Naive thymus-derived CD4-positive, alpha-beta T cell (primary cell): ENCODE measurements at regions not wholly inside any gene's neighbourhood (a gene's known extent, or its start where the extent isn't known, plus 50 kb on each side); places are given as distances from the start of the nearest gene placed in this dataset.

Source experiments
- ATAC-seq: fragments of 150-1000 bp; cut with Tn5 transposase; 2 replicates; pipeline ENCODE4 v1.10.0; 2021; ENCODE audit warnings: mild to moderate bottlenecking, moderate library complexity
- CTCF ChIA-PET: fragments of 350-600 bp; sonication (Branson Sonifier 250); formaldehyde crosslinking; loops from one replicate; lab custom pipeline; 2021; ENCODE audit warnings: antibody characterized with exemption; lab: Charles Lee
- POLR2A ChIA-PET: fragments of 350-600 bp; sonication (Branson Sonifier 250); formaldehyde crosslinking; loops from one replicate; lab custom pipeline; 2021; ENCODE audit warnings: antibody characterized with exemption, inconsistent platforms; lab: Charles Lee
- DNase-seq, 9 donors: peaks; one replicate each; pipeline versions ENCODE4 v3.0.0 to v3.0.0-alpha.2; 2020 to 2022; ENCODE audit warnings: mixed read lengths in 1 of 9
- H3K27ac ChIP-seq: one replicate; pipeline ENCODE4 v1.7.0; 2013; ENCODE audit warnings: mild to moderate bottlenecking, low read depth, low read length, moderate library complexity
- H3K27me3 ChIP-seq, 2 donors: one replicate each; pipeline ENCODE4 v1.7.0; 2013; ENCODE audit warnings: low read length in 2 of 2, mild to moderate bottlenecking in 2 of 2, moderate library complexity in 2 of 2; ENCODE audit not compliant: control insufficient read depth in 2 of 2, insufficient read depth in 2 of 2
- H3K36me3 ChIP-seq, 3 experiments: 1 replicate in 2 of 3; 2 replicates in 1 of 3; pipeline ENCODE4 v1.7.0; 2013; ENCODE audit warnings: low read length in 3 of 3, mild to moderate bottlenecking in 3 of 3, moderate library complexity in 1 of 3; ENCODE audit not compliant: insufficient read depth in 3 of 3, control insufficient read depth in 2 of 3
- H3K4me1 ChIP-seq, 2 donors: one replicate each; pipeline ENCODE4 v1.7.0; 2013; ENCODE audit warnings: low read length in 2 of 2, mild to moderate bottlenecking in 2 of 2, moderate library complexity in 1 of 2; ENCODE audit not compliant: control insufficient read depth in 2 of 2, insufficient read depth in 2 of 2
- H3K4me3 ChIP-seq: 2 replicates; pipeline ENCODE4 v1.7.0; 2013; ENCODE audit warnings: mild to moderate bottlenecking, low read length
- H3K9me3 ChIP-seq, 3 experiments: 1 replicate in 2 of 3; 2 replicates in 1 of 3; pipeline ENCODE4 v1.7.0; 2013; ENCODE audit warnings: low read length in 3 of 3; ENCODE audit not compliant: control insufficient read depth in 2 of 3
- H3K27ac Mint-ChIP-seq, 9 donors: one replicate each; pipeline ENCODE4 v1.8.0; 2020 to 2022; ENCODE audit warnings: mixed read lengths in 9 of 9, mild to moderate bottlenecking in 8 of 9, moderate library complexity in 5 of 9, inconsistent platforms in 2 of 9
- H3K27me3 Mint-ChIP-seq, 5 donors: one replicate each; pipeline ENCODE4 v1.8.0; 2021 to 2022; ENCODE audit warnings: mixed read lengths in 5 of 5, mild to moderate bottlenecking in 1 of 5
- H3K36me3 Mint-ChIP-seq, 5 donors: one replicate each; pipeline ENCODE4 v1.8.0; 2020 to 2022; ENCODE audit warnings: mixed read lengths in 5 of 5, mild to moderate bottlenecking in 3 of 5, inconsistent platforms in 1 of 5
- H3K4me1 Mint-ChIP-seq, 7 donors: one replicate each; pipeline ENCODE4 v1.8.0; 2020 to 2022; ENCODE audit warnings: mixed read lengths in 7 of 7, mild to moderate bottlenecking in 3 of 7, inconsistent platforms in 1 of 7
- H3K4me3 Mint-ChIP-seq, 10 donors: one replicate each; pipeline ENCODE4 v1.8.0; 2020 to 2022; ENCODE audit warnings: mild to moderate bottlenecking in 10 of 10, mixed read lengths in 10 of 10, moderate library complexity in 6 of 10, inconsistent platforms in 2 of 10
- H3K9me3 Mint-ChIP-seq, 11 donors: one replicate each; pipeline ENCODE4 v1.8.0; 2020 to 2022; ENCODE audit warnings: mixed read lengths in 11 of 11, mild to moderate bottlenecking in 4 of 11, inconsistent platforms in 1 of 11, moderate library complexity in 1 of 11
- intact Hi-C, 2 donors: fragments of 100-400 bp; cut with micrococcal nuclease; formaldehyde crosslinking; loops; one replicate each; pipeline ENCODE4 v1.15.1; 2023

DNA sequence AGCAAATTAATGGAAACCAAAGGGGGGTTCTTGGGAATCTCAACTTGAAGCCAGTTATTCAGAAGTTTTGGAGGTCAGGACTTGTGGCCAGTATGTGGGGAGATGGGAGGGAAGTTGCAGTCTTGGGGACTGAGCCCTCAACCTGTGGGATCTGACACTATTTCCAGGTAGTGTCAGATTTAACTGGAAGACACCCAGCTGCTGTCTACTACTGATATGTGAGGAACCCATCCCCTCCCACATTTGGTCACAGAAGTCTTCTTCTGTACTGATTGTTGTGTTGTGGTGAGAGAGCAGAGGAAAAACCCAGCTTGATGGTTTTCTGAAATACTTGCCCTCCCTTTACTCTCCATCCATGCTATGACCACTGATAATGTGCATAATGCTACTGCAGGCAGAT is 134.0 kb downstream of the QRSL1 start:
- peaks cover 0 to 12% (median 8%) of the 10 kb centered on the region in 5 donors for H3K27me3 Mint-ChIP-seq
- POLR2A ChIA-PET, result no interaction called here

DNA sequence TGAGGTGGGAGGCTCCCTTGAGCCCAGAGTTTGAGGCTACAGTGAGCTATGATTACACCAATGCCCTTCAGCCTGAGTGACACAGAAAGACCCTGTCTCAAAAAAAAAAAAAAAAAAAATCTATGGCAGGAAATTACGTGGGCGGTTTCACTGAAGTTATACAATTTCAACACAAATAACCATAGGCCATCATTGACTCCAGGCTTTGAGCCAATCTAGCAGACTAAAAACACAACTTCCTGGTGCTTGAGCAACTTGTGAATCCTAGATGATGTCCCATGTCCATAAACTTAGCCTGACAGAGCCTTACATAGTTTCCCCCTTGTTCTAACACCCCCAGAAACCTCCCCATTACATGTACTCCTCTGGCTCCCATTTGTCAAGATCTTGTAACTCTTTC is 131.8 kb downstream of the QRSL1 start:
- ChIA-PET CTCF (no interaction called here), POLR2A (no interaction called here)
- no peaks in the 10 kb centered on the region for H3K27me3 ChIP-seq
- no peak overlapping the region for H3K4me3 Mint-ChIP-seq
- H3K27me3 Mint-ChIP-seq, result peaks cover 0 to 12% (median 4%) of the 10 kb centered on the region in 5 donors
- H3K36me3 ChIP-seq, result no peaks in the 10 kb centered on the region
- H3K4me1 Mint-ChIP-seq, result peaks cover 0 to 2% (median 0%) of the 10 kb centered on the region in 7 donors
- no peak overlapping the region for H3K4me3 ChIP-seq
- H3K36me3 Mint-ChIP-seq, result peaks cover 0 to 4% (median 0%) of the 10 kb centered on the region in 5 donors
- H3K27ac Mint-ChIP-seq, result no peak overlapping the region
- ATAC-seq (no peak), DNase-seq (no peak)
- peaks cover 3 to 36% (median 7%) of the 10 kb centered on the region in 11 donors for H3K9me3 Mint-ChIP-seq
- no peaks in the 10 kb centered on the region for H3K9me3 ChIP-seq
- no peaks in the 10 kb centered on the region for H3K4me1 ChIP-seq
- intact Hi-C loops, result no loop called here
- no peak overlapping the region for H3K27ac ChIP-seq

More for the DNA sequence above, 134.0 kb downstream of the QRSL1 start:
- no peaks in the 10 kb centered on the region for H3K4me1 ChIP-seq
- Mint-ChIP-seq H3K4me3 (no peak overlapping the region), H3K4me1 (no peaks in the 10 kb centered on the region), H3K36me3 (peaks cover 0 to 4% (median 0%) of the 10 kb centered on the region in 5 donors), H3K9me3 (peaks cover 3 to 42% (median 7%) of the 10 kb centered on the region in 11 donors), H3K27ac (no peak overlapping the region)
- H3K27ac ChIP-seq, result no peak overlapping the region
- CTCF ChIA-PET, result no interaction called here
- no peak for DNase-seq
- H3K27me3 ChIP-seq, result no peaks in the 10 kb centered on the region
- no peaks in the 10 kb centered on the region for H3K9me3 ChIP-seq
- intact Hi-C loops, result no loop called here
- ATAC-seq, result no peak
- no peaks in the 10 kb centered on the region for H3K36me3 ChIP-seq
- H3K4me3 ChIP-seq, result no peak overlapping the region

DNA sequence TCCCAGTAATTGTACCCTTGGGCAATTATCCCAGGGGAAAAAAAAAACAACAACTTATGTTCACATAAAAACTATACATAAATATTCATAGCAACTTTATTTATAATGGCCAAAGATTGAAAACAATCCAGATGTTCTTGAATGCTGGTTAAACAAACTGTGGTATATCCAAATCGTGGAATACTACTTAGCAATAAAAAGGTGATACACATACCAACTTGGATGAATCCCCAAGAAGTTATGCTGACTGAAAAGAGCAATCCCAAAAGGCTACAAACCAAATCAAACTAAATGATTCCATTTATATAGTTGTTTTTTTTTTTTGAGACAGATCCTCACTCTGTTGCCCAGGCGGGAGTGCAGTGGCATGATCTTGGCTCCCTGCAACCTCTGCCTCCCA is 129.7 kb downstream of the QRSL1 start:
- Histone ChIP-seq H3K36me3 (no peaks in the 10 kb centered on the region), H3K27ac (no peak overlapping the region), H3K4me1 (no peaks in the 10 kb centered on the region), H3K27me3 (no peaks in the 10 kb centered on the region), H3K9me3 (no peaks in the 10 kb centered on the region), H3K4me3 (no peak overlapping the region)
- DNase-seq (no peak), ATAC-seq (no peak)
- intact Hi-C loops, result no loop called here
- CTCF ChIA-PET, result no interaction called here
- POLR2A ChIA-PET, result no interaction called here
- H3K36me3 Mint-ChIP-seq, result peaks cover 0 to 4% (median 0%) of the 10 kb centered on the region in 5 donors
- peaks cover 0 to 2% (median 0%) of the 10 kb centered on the region in 7 donors for H3K4me1 Mint-ChIP-seq
- H3K27me3 Mint-ChIP-seq, result peaks cover 0 to 12% (median 6%) of the 10 kb centered on the region in 5 donors
- H3K9me3 Mint-ChIP-seq, result peaks cover 3 to 36% (median 7%) of the 10 kb centered on the region in 11 donors
- no peak overlapping the region for H3K27ac Mint-ChIP-seq
- H3K4me3 Mint-ChIP-seq, result no peak overlapping the region

DNA sequence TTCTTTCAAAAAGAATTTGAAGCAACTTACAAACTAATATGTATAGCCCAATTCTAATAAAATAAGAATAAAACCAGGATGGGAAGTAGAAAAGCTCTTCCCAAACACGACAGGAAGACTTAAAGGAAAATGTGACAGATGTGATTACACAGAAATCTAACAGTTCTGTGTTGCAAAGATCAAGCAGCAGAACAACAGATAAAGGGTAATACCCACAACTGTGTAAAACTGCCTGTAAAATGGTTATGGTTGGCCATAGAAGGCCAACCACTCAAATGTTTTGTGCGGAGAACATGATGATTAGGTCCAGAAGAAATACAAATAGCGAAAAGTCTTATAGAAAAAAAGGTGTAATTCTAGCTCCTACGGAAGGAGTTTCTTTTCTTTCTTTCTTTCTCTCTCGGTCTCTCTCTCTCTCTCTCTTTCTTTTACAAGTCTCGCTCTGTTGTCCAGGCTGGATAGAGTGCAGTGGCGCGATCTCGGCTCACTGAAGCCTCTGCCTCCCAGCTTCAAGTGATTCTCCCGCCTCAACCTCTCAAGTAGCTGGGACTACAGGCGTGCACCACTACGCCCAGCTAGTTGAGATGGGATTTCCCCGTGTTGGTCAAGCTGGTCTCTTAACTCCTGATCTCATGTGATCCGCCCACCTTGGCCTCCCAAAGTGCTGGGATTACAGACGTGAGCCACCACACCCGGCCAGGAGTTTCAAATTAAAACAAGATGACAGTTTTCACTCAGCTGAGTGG is 128.5 kb downstream of the QRSL1 start:
- Histone ChIP-seq H3K27ac (no peak overlapping the region), H3K36me3 (no peaks in the 10 kb centered on the region), H3K4me3 (no peak overlapping the region), H3K27me3 (no peaks in the 10 kb centered on the region), H3K4me1 (no peaks in the 10 kb centered on the region), H3K9me3 (no peaks in the 10 kb centered on the region)
- ChIA-PET CTCF (no interaction called here), POLR2A (no interaction called here)
- Mint-ChIP-seq H3K27ac (no peak overlapping the region), H3K4me3 (no peak overlapping the region), H3K9me3 (peaks cover 3 to 36% (median 7%) of the 10 kb centered on the region in 11 donors), H3K27me3 (peaks cover 3 to 17% (median 6%) of the 10 kb centered on the region in 5 donors), H3K4me1 (peaks cover 0 to 2% (median 0%) of the 10 kb centered on the region in 7 donors), H3K36me3 (peaks cover 0 to 4% (median 0%) of the 10 kb centered on the region in 5 donors)
- ATAC-seq (no peak), DNase-seq (no peak)
- intact Hi-C loops, result no loop called here

DNA sequence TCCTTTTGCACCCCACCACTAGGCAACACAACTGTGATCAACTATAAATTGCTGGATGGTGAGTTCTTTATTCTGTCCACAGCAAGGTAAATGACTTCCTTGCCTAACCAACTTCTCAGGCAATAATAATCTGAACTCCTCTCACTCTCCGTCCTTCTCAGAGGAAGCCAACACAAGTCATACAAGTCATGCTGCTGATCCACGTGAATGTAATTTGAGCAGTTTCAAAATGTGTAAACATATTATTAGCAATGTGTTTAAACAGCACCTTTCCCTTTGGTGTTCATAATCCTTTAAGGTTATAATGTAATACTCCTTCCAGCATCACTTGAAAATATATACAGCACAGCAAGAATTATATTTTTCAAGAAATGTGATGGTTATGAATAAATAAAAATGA is 127.9 kb downstream of the QRSL1 start:
- Histone ChIP-seq H3K27ac (no peak overlapping the region), H3K27me3 (no peaks in the 10 kb centered on the region), H3K4me1 (no peaks in the 10 kb centered on the region), H3K36me3 (no peaks in the 10 kb centered on the region), H3K9me3 (no peaks in the 10 kb centered on the region), H3K4me3 (no peak overlapping the region)
- Mint-ChIP-seq H3K27me3 (peaks cover 4 to 19% (median 6%) of the 10 kb centered on the region in 5 donors), H3K27ac (no peak overlapping the region), H3K4me3 (no peak overlapping the region), H3K36me3 (peaks cover 0 to 4% (median 0%) of the 10 kb centered on the region in 5 donors), H3K4me1 (peaks cover 0 to 2% (median 0%) of the 10 kb centered on the region in 7 donors), H3K9me3 (peaks cover 0 to 31% (median 7%) of the 10 kb centered on the region in 11 donors)
- CTCF ChIA-PET, result no interaction called here
- DNase-seq (no peak), ATAC-seq (no peak)
- POLR2A ChIA-PET, result no interaction called here
- intact Hi-C loops, result no loop called here

DNA sequence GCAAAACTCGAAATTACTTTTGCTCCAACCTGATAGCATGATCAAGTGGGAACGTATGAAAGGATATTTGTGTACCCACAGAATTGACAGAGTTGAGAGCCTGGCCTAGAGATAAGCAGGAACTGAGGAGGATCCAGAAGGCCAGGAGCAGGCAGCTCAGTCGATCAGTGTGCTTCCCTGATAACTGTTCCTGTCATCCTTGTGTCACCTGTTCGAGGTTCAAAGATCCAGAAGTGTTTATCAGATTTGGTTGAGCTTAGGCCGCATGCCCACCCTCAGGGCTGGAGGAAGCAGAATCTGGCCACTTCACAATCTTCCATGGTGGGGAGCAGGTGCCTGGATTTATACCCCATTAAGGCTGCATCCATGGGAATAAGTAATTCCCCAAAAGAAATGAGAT is 124.8 kb downstream of the QRSL1 start:
- CTCF ChIA-PET, result no interaction called here
- DNase-seq (no peak), ATAC-seq (no peak)
- Mint-ChIP-seq H3K27me3 (peaks cover 0 to 24% (median 4%) of the 10 kb centered on the region in 5 donors), H3K27ac (no peak overlapping the region), H3K9me3 (peaks cover 0 to 5% (median 0%) of the 10 kb centered on the region in 11 donors), H3K4me3 (no peak overlapping the region), H3K4me1 (peaks cover 0 to 2% (median 0%) of the 10 kb centered on the region in 7 donors), H3K36me3 (no peaks in the 10 kb centered on the region)
- Histone ChIP-seq H3K4me1 (no peaks in the 10 kb centered on the region), H3K4me3 (no peak overlapping the region), H3K27me3 (no peaks in the 10 kb centered on the region), H3K9me3 (no peaks in the 10 kb centered on the region), H3K27ac (no peak overlapping the region), H3K36me3 (no peaks in the 10 kb centered on the region)
- POLR2A ChIA-PET, result no interaction called here
- intact Hi-C loops, result no loop called here

DNA sequence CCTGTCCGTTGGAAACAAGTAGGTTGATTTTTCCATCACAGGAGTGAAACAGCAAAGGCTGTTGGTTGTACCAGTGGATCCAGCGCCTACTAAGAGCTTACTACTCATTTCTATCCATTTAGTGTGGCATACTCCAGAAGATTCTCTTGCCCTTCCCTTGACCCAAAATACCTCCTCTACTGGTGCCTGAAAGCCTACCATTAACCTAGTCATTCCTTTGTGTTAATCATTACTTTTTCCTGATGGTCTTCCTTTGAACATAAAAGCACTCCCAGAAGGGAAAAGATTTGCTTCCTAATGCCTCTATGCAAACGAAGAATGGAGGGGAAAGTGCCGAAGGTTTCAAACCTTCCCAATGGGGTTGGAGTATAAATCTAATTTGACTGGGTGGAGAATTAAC is 123.3 kb downstream of the QRSL1 start:
- Histone ChIP-seq H3K4me1 (no peaks in the 10 kb centered on the region), H3K27me3 (no peaks in the 10 kb centered on the region), H3K4me3 (no peak overlapping the region), H3K36me3 (no peaks in the 10 kb centered on the region), H3K27ac (no peak overlapping the region), H3K9me3 (no peaks in the 10 kb centered on the region)
- H3K4me1 Mint-ChIP-seq, result no peaks in the 10 kb centered on the region
- ChIA-PET CTCF (no interaction called here), POLR2A (no interaction called here)
- no peaks in the 10 kb centered on the region for H3K9me3 Mint-ChIP-seq
- no peak for ATAC-seq
- H3K4me3 Mint-ChIP-seq, result no peak overlapping the region
- H3K27ac Mint-ChIP-seq, result no peak overlapping the region
- no peak for DNase-seq
- H3K27me3 Mint-ChIP-seq, result peaks cover 0 to 27% (median 11%) of the 10 kb centered on the region in 5 donors
- no peaks in the 10 kb centered on the region for H3K36me3 Mint-ChIP-seq
- intact Hi-C loops, result no loop called here
